ENCODE measurements at regions not wholly inside any gene's neighbourhood (a gene's known extent, or its start where the extent isn't known, plus 50 kb on each side); places are given as distances from the start of the nearest gene placed in this dataset.

DNA sequence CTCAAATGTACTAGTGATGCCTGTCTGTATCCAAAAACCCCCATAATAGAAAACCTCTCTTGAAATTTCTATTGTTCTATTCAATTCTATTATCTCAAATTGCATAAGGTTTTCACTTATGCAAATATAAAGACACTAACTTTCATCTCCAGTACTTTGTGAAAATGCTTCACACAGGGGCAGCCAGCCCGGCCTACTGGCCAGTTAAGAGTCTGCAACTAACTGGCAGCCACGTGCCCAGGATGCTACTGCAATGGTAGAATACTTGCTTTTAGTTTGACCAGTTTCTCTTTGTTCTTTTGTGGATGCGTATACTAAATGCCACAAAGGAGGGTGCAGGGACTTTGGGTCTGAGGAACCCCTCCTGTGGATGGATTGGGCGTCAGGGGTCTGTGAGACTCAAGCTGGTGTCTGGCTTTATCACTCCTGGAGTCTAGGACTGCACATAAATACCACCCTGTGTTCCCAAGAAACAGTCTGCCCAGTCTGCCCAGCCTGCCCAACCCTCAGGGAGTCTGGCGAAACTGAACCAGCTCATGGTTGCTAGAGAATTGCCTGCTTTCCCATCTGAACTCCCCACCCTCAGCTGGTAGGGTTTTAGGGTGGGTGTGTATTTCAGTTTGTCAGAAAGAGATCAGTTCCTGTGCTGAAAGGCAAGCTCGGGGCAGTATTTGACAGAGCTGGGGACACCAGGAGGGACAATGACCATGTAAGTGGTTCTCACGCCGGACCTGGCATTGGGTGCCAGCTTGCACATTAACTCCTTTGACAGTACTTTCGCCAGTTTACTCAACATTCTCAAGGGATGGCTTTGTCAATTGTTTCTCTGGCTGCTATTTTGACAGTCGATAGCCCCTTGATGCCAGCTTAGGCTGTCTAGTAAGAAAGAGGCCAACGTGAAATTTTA is 558.2 kb upstream of the JAG1 start:
- TF ChIP-seq POLR2A (IDR thresholded peaks at IDR 0.05; ENCODE audit: low read length): no peak
- TF ChIP-seq GATA1 (IDR thresholded peaks at IDR 0.05; ENCODE audit: low read depth, low read length): no peak
